B cell (primary cell): ENCODE measurements at regions not wholly inside any gene's neighbourhood (a gene's known extent, or its start where the extent isn't known, plus 50 kb on each side); places are given as distances from the start of the nearest gene placed in this dataset.

Experiments
- ATAC-seq: fragments of 200-7000 bp; cut with Tn5 transposase; one replicate; pipeline ENCODE4 v1.10.0; 2021; ENCODE audit warnings: low read depth, mild to moderate bottlenecking, moderate number of reproducible peaks, moderate library complexity
- CTCF ChIA-PET: fragments of 350-600 bp; sonication (Branson Sonifier 250); formaldehyde crosslinking; loops from one replicate; lab custom pipeline; 2021; ENCODE audit warnings: antibody characterized with exemption, inconsistent platforms; lab: Charles Lee
- POLR2A ChIA-PET: fragments of 350-600 bp; sonication (Branson Sonifier 250); formaldehyde crosslinking; loops from one replicate; lab custom pipeline; 2021; ENCODE audit warnings: antibody characterized with exemption; lab: Charles Lee
- DNase-seq: peaks from one replicate; pipeline ENCODE4 v3.0.0; 2013
- H2AFZ ChIP-seq: 2 replicates; pipeline ENCODE4 v1.6.1; 2012; ENCODE audit warnings: mild to moderate bottlenecking, low read depth, low read length; ENCODE audit not compliant: insufficient read depth, poor library complexity, severe bottlenecking
- H3K27ac ChIP-seq, 2 donors: 1 replicate in 1 of 2; 2 replicates in 1 of 2; pipeline ENCODE4 v1.5.1; 2012 to 2013; ENCODE audit warnings: low read length in 2 of 2, mild to moderate bottlenecking in 2 of 2, moderate library complexity in 1 of 2
- H3K27me3 ChIP-seq, 4 experiments: fragments of 200-600 bp in 1 of 4; sonication (generic) in 1 of 4; replicated peaks in 1 of 4; 1 replicate in 2 of 4; 2 replicates in 2 of 4; pipeline versions ENCODE4 v1.6.1 to v1.7.0; 2013 to 2016; ENCODE audit warnings: low read length in 3 of 4, mild to moderate bottlenecking in 2 of 4, mixed read lengths in 1 of 4, moderate library complexity in 1 of 4; ENCODE audit not compliant: insufficient read depth in 4 of 4, control insufficient read depth in 3 of 4; ENCODE audit errors: control extremely low read depth in 1 of 4
- H3K36me3 ChIP-seq, 2 experiments: replicated peaks in 1 of 2; 1 replicate in 1 of 2; 2 replicates in 1 of 2; pipeline versions ENCODE4 v1.6.1 to v1.7.1; 2013; ENCODE audit warnings: low read length in 1 of 2; ENCODE audit not compliant: insufficient read depth in 2 of 2, control insufficient read depth in 1 of 2; ENCODE audit errors: control extremely low read depth in 1 of 2, extremely low read depth in 1 of 2
- H3K4me1 ChIP-seq, 2 donors: fragments of 200-600 bp in 1 of 2; sonication (generic) in 1 of 2; 1 replicate in 1 of 2; 2 replicates in 1 of 2; pipeline versions ENCODE4 v1.5.1 to v1.6.1; 2013 to 2017; ENCODE audit warnings: low read length in 2 of 2; ENCODE audit not compliant: control insufficient read depth in 2 of 2, insufficient read depth in 2 of 2
- H3K4me2 ChIP-seq: replicated peaks from 2 replicates; pipeline ENCODE3; 2012; ENCODE audit warnings: mild to moderate bottlenecking, low read depth, low read length; ENCODE audit not compliant: poor library complexity, severe bottlenecking
- H3K4me3 ChIP-seq, 5 experiments: fragments of 200-600 bp in 1 of 5; sonication (generic) in 1 of 5; 1 replicate in 3 of 5; 2 replicates in 2 of 5; pipeline versions ENCODE4 v1.5.1 to v1.7.0; 2011 to 2016; ENCODE audit warnings: low read length in 4 of 5, mild to moderate bottlenecking in 4 of 5, low read depth in 2 of 5, control low read depth in 1 of 5, moderate library complexity in 1 of 5; ENCODE audit not compliant: insufficient read depth in 1 of 5; ENCODE audit errors: control extremely low read depth in 1 of 5, extremely low read depth in 1 of 5
- H3K79me2 ChIP-seq: fragments of 200-600 bp; sonication (generic); one replicate; pipeline ENCODE4 v1.6.0; 2016; ENCODE audit warnings: low read length; ENCODE audit not compliant: control insufficient read depth, insufficient read depth
- H3K9ac ChIP-seq: fragments of 200-600 bp; sonication (generic); 2 replicates; pipeline ENCODE4 v1.6.1; 2017; ENCODE audit warnings: mild to moderate bottlenecking, low read length, moderate library complexity
- H3K9me3 ChIP-seq, 3 donors: one replicate each; pipeline versions ENCODE4 v1.6.1 to v1.7.1; 2013; ENCODE audit warnings: low read length in 2 of 3; ENCODE audit not compliant: control insufficient read depth in 2 of 3, insufficient read depth in 1 of 3; ENCODE audit errors: control extremely low read depth in 1 of 3
- H4K20me1 ChIP-seq: 2 replicates; pipeline ENCODE4 v1.6.0; 2012; ENCODE audit warnings: mild to moderate bottlenecking, low read length; ENCODE audit not compliant: insufficient read depth, control insufficient read depth, poor library complexity, severe bottlenecking
- H3K27ac Mint-ChIP-seq: one replicate; pipeline ENCODE4 v1.8.0; 2021; ENCODE audit warnings: mixed read lengths
- H3K27me3 Mint-ChIP-seq: one replicate; pipeline ENCODE4 v1.8.0; 2021; ENCODE audit warnings: mixed read lengths
- H3K4me1 Mint-ChIP-seq: one replicate; pipeline ENCODE4 v1.8.0; 2021; ENCODE audit warnings: mixed read lengths
- H3K4me3 Mint-ChIP-seq: one replicate; pipeline ENCODE4 v1.8.0; 2021; ENCODE audit warnings: mixed read lengths
- H3K9me3 Mint-ChIP-seq: one replicate; pipeline ENCODE4 v1.8.0; 2022; ENCODE audit warnings: mixed read lengths; ENCODE audit not compliant: insufficient read depth
- CTCF ChIP-seq: fragments of 200-600 bp; IDR thresholded peaks from one replicate; pipeline ENCODE4 v1.8.0; 2022; ENCODE audit warnings: antibody characterized with exemption, mild to moderate bottlenecking
- EZH2 ChIP-seq: IDR thresholded peaks from 2 replicates; pipeline ENCODE4 v1.6.1; 2012; ENCODE audit warnings: borderline replicate concordance, low read depth, mild to moderate bottlenecking, moderate library complexity, low read length; ENCODE audit not compliant: insufficient read depth, poor library complexity, severe bottlenecking
- WGBS: methylation state at CpG from one replicate; pipeline ENCODE4 v1.1.5; 2013; ENCODE audit warnings: missing lambda C conversion rate; ENCODE audit not compliant: insufficient coverage; 5-methylcytosine and 5-hydroxymethylcytosine counted together
- intact Hi-C: fragments of 100-400 bp; cut with micrococcal nuclease; formaldehyde crosslinking; loops from one replicate; pipeline ENCODE4 v1.10.0; 2022

DNA sequence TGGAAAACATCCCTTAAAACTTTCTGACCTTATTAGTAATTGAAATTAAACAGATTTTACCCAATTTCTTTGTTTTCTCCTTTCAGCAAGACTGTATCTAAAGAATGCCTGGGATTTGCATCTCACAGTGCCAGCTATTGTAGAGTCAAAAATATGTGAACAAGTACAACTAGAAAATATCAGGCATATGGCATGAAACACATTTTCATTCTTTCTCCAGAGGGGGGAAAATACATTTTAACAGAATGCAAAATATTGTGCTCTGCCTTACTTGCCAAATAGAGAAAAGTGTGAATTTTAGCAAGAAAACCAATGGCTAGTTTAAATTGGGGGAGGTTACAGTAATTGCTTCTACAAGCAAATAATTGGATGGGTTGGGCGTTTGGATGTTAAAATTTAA lies 366.6 kb upstream of the FIGN start:
- no peak overlapping the region for H3K27ac Mint-ChIP-seq
- POLR2A ChIA-PET, result no interaction called here

DNA sequence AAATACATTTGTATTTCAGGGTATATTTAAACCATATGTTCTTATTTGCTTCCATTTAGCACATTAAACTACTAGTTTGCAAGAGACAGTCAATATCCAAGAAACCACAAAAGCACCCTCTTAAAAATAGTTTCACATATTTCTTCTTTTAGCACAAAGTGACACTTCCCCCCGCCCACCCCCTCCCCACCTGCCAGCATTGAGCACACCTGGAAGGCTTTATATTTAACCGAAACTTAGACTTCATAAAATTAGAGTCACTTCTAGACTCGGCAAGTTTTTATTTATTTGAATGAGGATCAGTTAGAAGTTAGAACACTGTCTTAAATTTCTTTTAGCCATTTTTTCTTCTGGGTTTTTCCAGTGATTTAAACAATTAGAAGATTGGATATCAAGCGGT lies 355.9 kb upstream of the FIGN start:
- Mint-ChIP-seq H3K27me3 (no peaks in the 10 kb centered on the region), H3K27ac (no peak overlapping the region), H3K4me3 (no peak overlapping the region), H3K4me1 (no peaks in the 10 kb centered on the region), H3K9me3 (no peaks in the 10 kb centered on the region)
- H3K9me3 ChIP-seq, result no peaks in the 10 kb centered on the region
- no peaks in the 10 kb centered on the region for H3K36me3 ChIP-seq
- intact Hi-C loops, result no loop called here
- TF ChIP-seq EZH2 (no peak), CTCF (no peak)
- ChIA-PET POLR2A (no interaction called here), CTCF (no interaction called here)
- H3K4me2 ChIP-seq, result no peak overlapping the region
- H3K79me2 ChIP-seq, result no peaks in the 10 kb centered on the region
- no peak overlapping the region for H3K27ac ChIP-seq
- H4K20me1 ChIP-seq, result no peaks in the 10 kb centered on the region
- no peak for DNase-seq
- ATAC-seq, result no peak
- no peak overlapping the region for H2AFZ ChIP-seq
- H3K4me3 ChIP-seq, result no peak overlapping the region
- no peaks in the 10 kb centered on the region for H3K4me1 ChIP-seq
- WGBS, result no CpG with 5 or more reads among the region's 4 CpGs
- H3K9ac ChIP-seq, result no peak overlapping the region
- no peaks in the 10 kb centered on the region for H3K27me3 ChIP-seq

More for the DNA sequence above, 366.6 kb upstream of the FIGN start:
- no CpG with 5 or more reads among the region's 1 CpG for WGBS
- TF ChIP-seq CTCF, result no peak
- no peak for TF ChIP-seq EZH2
- peaks cover 2% of the 10 kb centered on the region for H3K9me3 Mint-ChIP-seq
- H3K9me3 ChIP-seq, result no peaks in the 10 kb centered on the region
- H3K4me3 ChIP-seq, result no peak overlapping the region
- H3K27me3 Mint-ChIP-seq, result no peaks in the 10 kb centered on the region
- no peak overlapping the region for H2AFZ ChIP-seq
- H3K9ac ChIP-seq, result no peak overlapping the region
- no peaks in the 10 kb centered on the region for H4K20me1 ChIP-seq
- no peak overlapping the region for H3K4me2 ChIP-seq
- H3K79me2 ChIP-seq, result no peaks in the 10 kb centered on the region
- DNase-seq (no peak), ATAC-seq (no peak)
- H3K27ac ChIP-seq, result no peak overlapping the region
- no peaks in the 10 kb centered on the region for H3K4me1 Mint-ChIP-seq
- H3K4me3 Mint-ChIP-seq, result no peak overlapping the region
- H3K4me1 ChIP-seq, result no peaks in the 10 kb centered on the region
- no peaks in the 10 kb centered on the region for H3K27me3 ChIP-seq
- CTCF ChIA-PET, result no interaction called here
- no peaks in the 10 kb centered on the region for H3K36me3 ChIP-seq
- intact Hi-C loops, result no loop called here
